ENCODE measurements at regions not wholly inside any gene's neighbourhood (a gene's known extent, or its start where the extent isn't known, plus 50 kb on each side); places are given as distances from the start of the nearest gene placed in this dataset.

GRCh38 chr3:3280396-3280795, 100.9 kb upstream of the CRBN start:
- Histone ChIP-seq H3K4me1 (replicated peaks in 1 of 2; ENCODE audit: control insufficient read depth in 2 of 2, insufficient read depth in 2 of 2, low read length in 2 of 2) (no peaks in the 10 kb centered on the region), H3K4me2 (ENCODE audit: insufficient read depth, low read length) (no peak overlapping the region), H3K4me3 (no peak overlapping the region), H3K9me3 (replicated peaks; ENCODE audit: control insufficient read depth, insufficient read depth, low read depth, low read length) (no peaks in the 10 kb centered on the region), H3K9ac (ENCODE audit: insufficient read depth in 1 of 2, low read depth in 2 of 2, low read length in 2 of 2) (no peak overlapping the region), H3K27ac (ENCODE audit: extremely low read depth, low read depth, low read length) (no peak overlapping the region), H3K36me3 (ENCODE audit: control insufficient read depth, insufficient read depth, low read length) (no peaks in the 10 kb centered on the region), H4K20me1 (replicated peaks; ENCODE audit: control insufficient read depth, insufficient read depth, low read length) (no peaks in the 10 kb centered on the region), H3K79me2 (ENCODE audit: control insufficient read depth, insufficient read depth, low read length) (no peaks in the 10 kb centered on the region), H3K27me3 (ENCODE audit: control insufficient read depth in 2 of 2, insufficient read depth in 2 of 2, low read length in 2 of 2) (no peaks in the 10 kb centered on the region), H3K9me1 (ENCODE audit: control insufficient read depth, insufficient read depth, low read length) (no peaks in the 10 kb centered on the region), H2AFZ (ENCODE audit: low read depth, low read length) (no peak overlapping the region)
- TF ChIP-seq GABPA (tag; conservative IDR thresholded peaks at IDR 0.05; ENCODE audit: low read depth), result no peak
- no peak for TF ChIP-seq ZNF589 (CRISPR knock-in tag; IDR thresholded peaks at IDR 0.05; ENCODE audit: low read depth)
- TF ChIP-seq ZFP1 (CRISPR knock-in tag; IDR thresholded peaks at IDR 0.05), result no peak
- no peak for TF ChIP-seq BRD9 (IDR thresholded peaks at IDR 0.05; ENCODE audit: low read depth, partially characterized antibody)
- no peak for TF ChIP-seq ZNF639 (CRISPR knock-in tag; conservative IDR thresholded peaks at IDR 0.05 in 1 of 2, IDR thresholded peaks at IDR 0.05 in 1 of 2)
- TF ChIP-seq HBP1 (CRISPR knock-in tag; IDR thresholded peaks at IDR 0.05), result no peak
- no peak for TF ChIP-seq ZNF347 (CRISPR knock-in tag; IDR thresholded peaks at IDR 0.05; ENCODE audit: low read depth)
- TF ChIP-seq MECOM (CRISPR knock-in tag; IDR thresholded peaks at IDR 0.05), result no peak
- TF ChIP-seq ZNF699 (CRISPR knock-in tag; IDR thresholded peaks at IDR 0.05; ENCODE audit: insufficient replicate concordance), result no peak
- TF ChIP-seq ARID3B (CRISPR knock-in tag; IDR thresholded peaks at IDR 0.05; ENCODE audit: borderline replicate concordance), result no peak
- no peak for TF ChIP-seq ETV6 (IDR thresholded peaks at IDR 0.05; ENCODE audit: borderline replicate concordance in 1 of 2, low read depth in 2 of 2, low read length in 1 of 2)
- no peak for TF ChIP-seq ETV6 (CRISPR knock-in tag; IDR thresholded peaks at IDR 0.05; ENCODE audit: borderline replicate concordance)
- TF ChIP-seq ZNF316 (IDR thresholded peaks at IDR 0.05), result no peak
- no peak for TF ChIP-seq ZNF143 (CRISPR knock-in tag; IDR thresholded peaks at IDR 0.05)
- no peak for TF ChIP-seq TRIM25 (IDR thresholded peaks at IDR 0.05; ENCODE audit: borderline replicate concordance)
- TF ChIP-seq ARNT (IDR thresholded peaks at IDR 0.05), result no peak
- ChIA-PET CTCF (ENCODE audit: low intra/inter-chr PET ratio) (no interaction called here), POLR2A (no interaction called here)
- intact Hi-C loops (cut with micrococcal nuclease), result no loop called here
- DNase-seq (ENCODE audit: extremely low read depth in 1 of 4, low spot score in 3 of 4) (no peak), ATAC-seq (no peak), FAIRE-seq (no peak)
- in situ Hi-C loops (cut with MboI), result no loop called here
- 5% methylated on average over 1 of the region's 1 CpG for WGBS (ENCODE audit: insufficient coverage, low coverage, missing lambda C conversion rate)
- no TSS peak for BruUV-seq (replicated peaks)

Measured in K562 (cell line).